NCI-H345 (cell line): ENCODE measurements at regions not wholly inside any gene's neighbourhood (a gene's known extent, or its start where the extent isn't known, plus 50 kb on each side); places are given as distances from the start of the nearest gene placed in this dataset.
"Not testable (repeated sequence)": the region's sequence is repeated elsewhere in the genome, so short reads cannot be mapped to it uniquely, and the experiment has no call there.

Experiments used
- DNase-seq: peaks from one replicate; lab custom pipeline; 2025; lab: John Stamatoyannopoulos, UW

- DNase-seq: peak; percentile 18
These were observed 565.5 kb upstream of the CHAC2 start for GRCh38 chr2:53202063-53202462.

GRCh38 chr2:53200072-53200471, 567.5 kb upstream of the CHAC2 start:
- no peak for DNase-seq

- DNase-seq: no peak
These were observed 578.6 kb upstream of the CHAC2 start for GRCh38 chr2:53188851-53189510.

- DNase-seq: no peak
These were observed 584.0 kb upstream of the CHAC2 start for GRCh38 chr2:53183581-53183980.

GRCh38 chr2:53182601-53183000, 585.0 kb upstream of the CHAC2 start:
- DNase-seq: no peak

- no peak for DNase-seq
These were observed 585.8 kb upstream of the CHAC2 start for GRCh38 chr2:53181759-53182158.

GRCh38 chr2:53177327-53177726, 590.3 kb upstream of the CHAC2 start:
- no peak for DNase-seq

- no peak for DNase-seq
These were observed 593.1 kb upstream of the CHAC2 start for GRCh38 chr2:53174539-53174938.

- DNase-seq: no peak
These were observed 593.7 kb upstream of the CHAC2 start for GRCh38 chr2:53173698-53174455.

- no peak for DNase-seq
These were observed 594.5 kb upstream of the CHAC2 start for GRCh38 chr2:53173091-53173490.

GRCh38 chr2:53170466-53170865, 597.1 kb upstream of the CHAC2 start:
- DNase-seq: no peak

- DNase-seq: no peak
These were observed 600.4 kb upstream of the CHAC2 start for GRCh38 chr2:53167227-53167626.

- no peak for DNase-seq
These were observed 617.5 kb upstream of the CHAC2 start for GRCh38 chr2:53150146-53150545.

- no peak for DNase-seq
These were observed 619.4 kb upstream of the CHAC2 start for GRCh38 chr2:53148221-53148620.

- DNase-seq: no peak
These were observed 636.2 kb upstream of the CHAC2 start for GRCh38 chr2:53131416-53131815.

GRCh38 chr2:53130441-53130943, 637.1 kb upstream of the CHAC2 start:
- DNase-seq: no peak

GRCh38 chr2:53129851-53130250, 637.8 kb upstream of the CHAC2 start:
- DNase-seq: no peak

- DNase-seq: no peak
These were observed 640.4 kb upstream of the CHAC2 start for GRCh38 chr2:53127061-53127650.

- DNase-seq: no peak
These were observed 652.6 kb upstream of the CHAC2 start for GRCh38 chr2:53114991-53115390.

GRCh38 chr2:53114582-53114981, 653.0 kb upstream of the CHAC2 start:
- no peak for DNase-seq

- DNase-seq: not testable (repeated sequence)
These were observed 655.2 kb upstream of the CHAC2 start for GRCh38 chr2:53112408-53112807.

GRCh38 chr2:53111406-53111805, 656.2 kb upstream of the CHAC2 start:
- no peak for DNase-seq

- no peak for DNase-seq
These were observed 656.6 kb upstream of the CHAC2 start for GRCh38 chr2:53111004-53111403.
